ENCODE measurements at regions not wholly inside any gene's neighbourhood (a gene's known extent, or its start where the extent isn't known, plus 50 kb on each side); places are given as distances from the start of the nearest gene placed in this dataset.

DNA sequence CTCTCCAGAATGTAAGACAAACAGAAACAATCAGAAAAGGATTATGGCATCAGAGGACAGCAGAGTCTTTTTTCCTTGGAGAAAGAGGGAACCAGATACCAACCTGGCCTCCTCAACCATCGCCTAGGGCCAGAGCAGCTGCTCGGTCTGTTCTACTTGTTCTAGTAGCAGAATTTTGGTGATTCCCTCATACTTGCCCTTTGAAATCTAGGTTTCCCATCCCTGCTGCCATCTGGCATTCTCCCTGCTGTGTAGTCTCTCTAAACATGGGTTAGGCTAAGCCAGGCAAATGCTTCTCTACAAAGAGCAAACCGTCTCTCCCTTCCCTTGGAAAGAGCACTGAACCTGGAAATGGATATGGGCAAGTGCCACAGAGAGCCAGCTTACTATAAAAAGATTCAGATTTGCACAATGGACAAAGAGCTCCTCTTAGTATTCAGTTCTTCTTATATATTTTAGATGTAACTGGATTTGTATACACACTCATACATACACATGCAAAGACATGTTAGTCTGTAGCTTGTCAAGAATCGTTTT, 208.6 kb upstream of the ST6GAL2 start:
- Mint-ChIP-seq H3K36me3 (no peaks in the 10 kb centered on the region), H3K9me3 (peaks cover 5% of the 10 kb centered on the region), H3K4me3 (no peak overlapping the region), H3K4me1 (no peaks in the 10 kb centered on the region), H3K27me3 (ENCODE audit: low read depth) (peaks cover 2% of the 10 kb centered on the region; the same call in 1 of the 2 replicates), H3K27ac (no peak overlapping the region)
- DNase-seq (ENCODE audit: low spot score) (no peak), ATAC-seq (no peak)
- CTCF ChIA-PET, result no interaction called here
- POLR2A ChIA-PET, result no interaction called here
- no peak for TF ChIP-seq EMX1 (CRISPR knock-in tag; IDR thresholded peaks at IDR 0.05)
- no peak for TF ChIP-seq SOX15 (CRISPR knock-in tag; IDR thresholded peaks at IDR 0.05)
- TF ChIP-seq ELF4 (CRISPR knock-in tag; IDR thresholded peaks at IDR 0.05; ENCODE audit: low read depth), result no peak
- TF ChIP-seq FOXJ3 (CRISPR knock-in tag; IDR thresholded peaks at IDR 0.05; ENCODE audit: borderline replicate concordance), result no peak
- no peak for TF ChIP-seq CBFB (CRISPR knock-in tag; IDR thresholded peaks at IDR 0.05; ENCODE audit: low read depth)
- no peak for TF ChIP-seq SMAD4 (CRISPR knock-in tag; IDR thresholded peaks at IDR 0.05)
- no peak for TF ChIP-seq IRF2 (CRISPR knock-in tag; IDR thresholded peaks at IDR 0.05; ENCODE audit: borderline replicate concordance, low read depth)
- TF ChIP-seq, protein P1, sequence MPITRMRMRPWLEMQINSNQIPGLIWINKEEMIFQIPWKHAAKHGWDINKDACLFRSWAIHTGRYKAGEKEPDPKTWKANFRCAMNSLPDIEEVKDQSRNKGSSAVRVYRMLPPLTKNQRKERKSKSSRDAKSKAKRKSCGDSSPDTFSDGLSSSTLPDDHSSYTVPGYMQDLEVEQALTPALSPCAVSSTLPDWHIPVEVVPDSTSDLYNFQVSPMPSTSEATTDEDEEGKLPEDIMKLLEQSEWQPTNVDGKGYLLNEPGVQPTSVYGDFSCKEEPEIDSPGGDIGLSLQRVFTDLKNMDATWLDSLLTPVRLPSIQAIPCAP (CRISPR knock-in tag; IDR thresholded peaks at IDR 0.05), result no peak

DNA sequence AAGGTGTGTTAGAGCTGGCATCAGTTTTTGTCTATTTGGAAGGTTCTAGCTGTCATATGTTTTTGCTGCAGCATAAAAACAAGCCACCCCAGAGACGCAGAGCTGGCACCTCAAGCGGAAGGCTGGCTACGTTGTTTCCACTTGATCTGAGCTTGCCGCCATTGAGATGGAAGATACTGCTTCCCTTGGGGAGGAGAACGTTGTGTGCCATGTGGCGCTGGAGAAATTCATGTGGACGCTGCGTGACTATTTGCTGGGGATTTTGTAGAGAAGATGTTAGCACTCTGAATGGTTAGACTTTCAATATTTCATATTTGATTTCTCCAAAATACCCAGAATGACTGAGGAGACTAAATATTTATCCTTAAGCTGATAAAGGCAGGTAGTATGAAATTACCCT, 216.2 kb upstream of the ST6GAL2 start:
- ChIA-PET POLR2A (no interaction called here), CTCF (no interaction called here)
- no peaks in the 10 kb centered on the region for H3K36me3 Mint-ChIP-seq

More for the DNA sequence above, 216.2 kb upstream of the ST6GAL2 start:
- no peak for TF ChIP-seq GABPB1 (CRISPR knock-in tag; IDR thresholded peaks at IDR 0.05)
- TF ChIP-seq SMAD3 (CRISPR knock-in tag; IDR thresholded peaks at IDR 0.05; ENCODE audit: borderline replicate concordance), result no peak
- no peak for TF ChIP-seq SMAD4 (CRISPR knock-in tag; IDR thresholded peaks at IDR 0.05)
- TF ChIP-seq, protein P2, sequence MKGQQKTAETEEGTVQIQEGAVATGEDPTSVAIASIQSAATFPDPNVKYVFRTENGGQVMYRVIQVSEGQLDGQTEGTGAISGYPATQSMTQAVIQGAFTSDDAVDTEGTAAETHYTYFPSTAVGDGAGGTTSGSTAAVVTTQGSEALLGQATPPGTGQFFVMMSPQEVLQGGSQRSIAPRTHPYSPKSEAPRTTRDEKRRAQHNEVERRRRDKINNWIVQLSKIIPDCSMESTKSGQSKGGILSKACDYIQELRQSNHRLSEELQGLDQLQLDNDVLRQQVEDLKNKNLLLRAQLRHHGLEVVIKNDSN (CRISPR knock-in tag; IDR thresholded peaks at IDR 0.05), result no peak
- TF ChIP-seq, protein P3, sequence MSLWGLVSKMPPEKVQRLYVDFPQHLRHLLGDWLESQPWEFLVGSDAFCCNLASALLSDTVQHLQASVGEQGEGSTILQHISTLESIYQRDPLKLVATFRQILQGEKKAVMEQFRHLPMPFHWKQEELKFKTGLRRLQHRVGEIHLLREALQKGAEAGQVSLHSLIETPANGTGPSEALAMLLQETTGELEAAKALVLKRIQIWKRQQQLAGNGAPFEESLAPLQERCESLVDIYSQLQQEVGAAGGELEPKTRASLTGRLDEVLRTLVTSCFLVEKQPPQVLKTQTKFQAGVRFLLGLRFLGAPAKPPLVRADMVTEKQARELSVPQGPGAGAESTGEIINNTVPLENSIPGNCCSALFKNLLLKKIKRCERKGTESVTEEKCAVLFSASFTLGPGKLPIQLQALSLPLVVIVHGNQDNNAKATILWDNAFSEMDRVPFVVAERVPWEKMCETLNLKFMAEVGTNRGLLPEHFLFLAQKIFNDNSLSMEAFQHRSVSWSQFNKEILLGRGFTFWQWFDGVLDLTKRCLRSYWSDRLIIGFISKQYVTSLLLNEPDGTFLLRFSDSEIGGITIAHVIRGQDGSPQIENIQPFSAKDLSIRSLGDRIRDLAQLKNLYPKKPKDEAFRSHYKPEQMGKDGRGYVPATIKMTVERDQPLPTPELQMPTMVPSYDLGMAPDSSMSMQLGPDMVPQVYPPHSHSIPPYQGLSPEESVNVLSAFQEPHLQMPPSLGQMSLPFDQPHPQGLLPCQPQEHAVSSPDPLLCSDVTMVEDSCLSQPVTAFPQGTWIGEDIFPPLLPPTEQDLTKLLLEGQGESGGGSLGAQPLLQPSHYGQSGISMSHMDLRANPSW (CRISPR knock-in tag; conservative IDR thresholded peaks at IDR 0.05; ENCODE audit: low read depth), result no peak
- TF ChIP-seq ZNF423 (CRISPR knock-in tag; IDR thresholded peaks at IDR 0.05), result no peak
- TF ChIP-seq KAT7 (CRISPR knock-in tag; IDR thresholded peaks at IDR 0.05; ENCODE audit: borderline replicate concordance), result no peak
- TF ChIP-seq HMGA2 (CRISPR knock-in tag; IDR thresholded peaks at IDR 0.05), result no peak
- TF ChIP-seq, protein P4, sequence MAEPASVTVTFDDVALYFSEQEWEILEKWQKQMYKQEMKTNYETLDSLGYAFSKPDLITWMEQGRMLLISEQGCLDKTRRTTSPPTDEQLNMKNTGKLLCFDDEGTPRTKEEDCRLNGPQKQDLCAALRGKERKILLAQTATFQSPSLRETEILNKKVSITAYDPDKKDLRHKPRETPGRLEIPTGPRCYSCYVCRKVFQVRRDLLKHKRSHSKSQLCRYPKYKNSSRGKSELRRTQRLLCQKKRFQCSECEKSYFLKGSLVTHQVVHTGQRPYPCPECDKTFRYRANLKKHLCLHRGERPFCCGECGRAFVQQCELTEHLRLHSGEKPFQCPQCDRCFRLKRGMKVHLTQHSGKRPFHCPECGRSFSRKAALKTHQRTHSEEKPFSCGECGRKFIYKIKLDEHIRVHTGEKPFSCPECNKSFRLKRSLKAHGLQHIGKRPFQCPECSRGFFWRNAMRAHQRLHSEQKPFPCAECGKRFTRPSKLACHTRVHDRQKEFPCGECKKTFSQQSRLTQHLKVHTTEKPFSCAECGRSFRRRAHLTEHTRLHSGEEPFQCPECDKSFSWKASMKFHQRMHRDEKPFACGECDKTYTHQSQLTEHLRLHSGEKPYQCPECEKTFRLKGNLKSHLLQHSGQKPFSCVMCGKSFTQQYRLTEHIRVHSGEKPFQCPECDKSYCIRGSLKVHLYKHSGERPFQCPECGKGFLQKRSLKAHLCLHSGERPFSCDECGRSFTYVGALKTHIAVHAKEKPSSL (CRISPR knock-in tag; conservative IDR thresholded peaks at IDR 0.05), result no peak
- TF ChIP-seq, protein P5, sequence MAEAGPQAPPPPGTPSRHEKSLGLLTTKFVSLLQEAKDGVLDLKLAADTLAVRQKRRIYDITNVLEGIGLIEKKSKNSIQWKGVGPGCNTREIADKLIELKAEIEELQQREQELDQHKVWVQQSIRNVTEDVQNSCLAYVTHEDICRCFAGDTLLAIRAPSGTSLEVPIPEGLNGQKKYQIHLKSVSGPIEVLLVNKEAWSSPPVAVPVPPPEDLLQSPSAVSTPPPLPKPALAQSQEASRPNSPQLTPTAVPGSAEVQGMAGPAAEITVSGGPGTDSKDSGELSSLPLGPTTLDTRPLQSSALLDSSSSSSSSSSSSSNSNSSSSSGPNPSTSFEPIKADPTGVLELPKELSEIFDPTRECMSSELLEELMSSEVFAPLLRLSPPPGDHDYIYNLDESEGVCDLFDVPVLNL (CRISPR knock-in tag; IDR thresholded peaks at IDR 0.05; ENCODE audit: borderline replicate concordance, low read depth), result no peak
- no peak for TF ChIP-seq NFYB (CRISPR knock-in tag; conservative IDR thresholded peaks at IDR 0.05; ENCODE audit: low read depth)
- TF ChIP-seq, protein P6, sequence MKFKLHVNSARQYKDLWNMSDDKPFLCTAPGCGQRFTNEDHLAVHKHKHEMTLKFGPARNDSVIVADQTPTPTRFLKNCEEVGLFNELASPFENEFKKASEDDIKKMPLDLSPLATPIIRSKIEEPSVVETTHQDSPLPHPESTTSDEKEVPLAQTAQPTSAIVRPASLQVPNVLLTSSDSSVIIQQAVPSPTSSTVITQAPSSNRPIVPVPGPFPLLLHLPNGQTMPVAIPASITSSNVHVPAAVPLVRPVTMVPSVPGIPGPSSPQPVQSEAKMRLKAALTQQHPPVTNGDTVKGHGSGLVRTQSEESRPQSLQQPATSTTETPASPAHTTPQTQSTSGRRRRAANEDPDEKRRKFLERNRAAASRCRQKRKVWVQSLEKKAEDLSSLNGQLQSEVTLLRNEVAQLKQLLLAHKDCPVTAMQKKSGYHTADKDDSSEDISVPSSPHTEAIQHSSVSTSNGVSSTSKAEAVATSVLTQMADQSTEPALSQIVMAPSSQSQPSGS (CRISPR knock-in tag; IDR thresholded peaks at IDR 0.05; ENCODE audit: borderline replicate concordance, low read depth), result no peak
- TF ChIP-seq, protein P7, sequence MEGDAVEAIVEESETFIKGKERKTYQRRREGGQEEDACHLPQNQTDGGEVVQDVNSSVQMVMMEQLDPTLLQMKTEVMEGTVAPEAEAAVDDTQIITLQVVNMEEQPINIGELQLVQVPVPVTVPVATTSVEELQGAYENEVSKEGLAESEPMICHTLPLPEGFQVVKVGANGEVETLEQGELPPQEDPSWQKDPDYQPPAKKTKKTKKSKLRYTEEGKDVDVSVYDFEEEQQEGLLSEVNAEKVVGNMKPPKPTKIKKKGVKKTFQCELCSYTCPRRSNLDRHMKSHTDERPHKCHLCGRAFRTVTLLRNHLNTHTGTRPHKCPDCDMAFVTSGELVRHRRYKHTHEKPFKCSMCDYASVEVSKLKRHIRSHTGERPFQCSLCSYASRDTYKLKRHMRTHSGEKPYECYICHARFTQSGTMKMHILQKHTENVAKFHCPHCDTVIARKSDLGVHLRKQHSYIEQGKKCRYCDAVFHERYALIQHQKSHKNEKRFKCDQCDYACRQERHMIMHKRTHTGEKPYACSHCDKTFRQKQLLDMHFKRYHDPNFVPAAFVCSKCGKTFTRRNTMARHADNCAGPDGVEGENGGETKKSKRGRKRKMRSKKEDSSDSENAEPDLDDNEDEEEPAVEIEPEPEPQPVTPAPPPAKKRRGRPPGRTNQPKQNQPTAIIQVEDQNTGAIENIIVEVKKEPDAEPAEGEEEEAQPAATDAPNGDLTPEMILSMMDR (IDR thresholded peaks at IDR 0.05), result no peak
- TF ChIP-seq OVOL2 (CRISPR knock-in tag; IDR thresholded peaks at IDR 0.05; ENCODE audit: borderline replicate concordance), result no peak
- TF ChIP-seq, protein P8, sequence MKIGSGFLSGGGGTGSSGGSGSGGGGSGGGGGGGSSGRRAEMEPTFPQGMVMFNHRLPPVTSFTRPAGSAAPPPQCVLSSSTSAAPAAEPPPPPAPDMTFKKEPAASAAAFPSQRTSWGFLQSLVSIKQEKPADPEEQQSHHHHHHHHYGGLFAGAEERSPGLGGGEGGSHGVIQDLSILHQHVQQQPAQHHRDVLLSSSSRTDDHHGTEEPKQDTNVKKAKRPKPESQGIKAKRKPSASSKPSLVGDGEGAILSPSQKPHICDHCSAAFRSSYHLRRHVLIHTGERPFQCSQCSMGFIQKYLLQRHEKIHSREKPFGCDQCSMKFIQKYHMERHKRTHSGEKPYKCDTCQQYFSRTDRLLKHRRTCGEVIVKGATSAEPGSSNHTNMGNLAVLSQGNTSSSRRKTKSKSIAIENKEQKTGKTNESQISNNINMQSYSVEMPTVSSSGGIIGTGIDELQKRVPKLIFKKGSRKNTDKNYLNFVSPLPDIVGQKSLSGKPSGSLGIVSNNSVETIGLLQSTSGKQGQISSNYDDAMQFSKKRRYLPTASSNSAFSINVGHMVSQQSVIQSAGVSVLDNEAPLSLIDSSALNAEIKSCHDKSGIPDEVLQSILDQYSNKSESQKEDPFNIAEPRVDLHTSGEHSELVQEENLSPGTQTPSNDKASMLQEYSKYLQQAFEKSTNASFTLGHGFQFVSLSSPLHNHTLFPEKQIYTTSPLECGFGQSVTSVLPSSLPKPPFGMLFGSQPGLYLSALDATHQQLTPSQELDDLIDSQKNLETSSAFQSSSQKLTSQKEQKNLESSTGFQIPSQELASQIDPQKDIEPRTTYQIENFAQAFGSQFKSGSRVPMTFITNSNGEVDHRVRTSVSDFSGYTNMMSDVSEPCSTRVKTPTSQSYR (CRISPR knock-in tag; IDR thresholded peaks at IDR 0.05), result no peak
- peaks cover 2% of the 10 kb centered on the region; the same call in 1 of the 2 replicates for H3K27me3 Mint-ChIP-seq (ENCODE audit: low read depth)
- DNase-seq (ENCODE audit: low spot score), result no peak
- peaks cover 10% of the 10 kb centered on the region for H3K9me3 Mint-ChIP-seq
- no peak overlapping the region for H3K4me3 Mint-ChIP-seq
- H3K27ac Mint-ChIP-seq, result no peak overlapping the region
- no peak for ATAC-seq
- H3K4me1 Mint-ChIP-seq, result no peaks in the 10 kb centered on the region
